ENCODE measurements at regions not wholly inside any gene's neighbourhood (a gene's known extent, or its start where the extent isn't known, plus 50 kb on each side); places are given as distances from the start of the nearest gene placed in this dataset.

DNA sequence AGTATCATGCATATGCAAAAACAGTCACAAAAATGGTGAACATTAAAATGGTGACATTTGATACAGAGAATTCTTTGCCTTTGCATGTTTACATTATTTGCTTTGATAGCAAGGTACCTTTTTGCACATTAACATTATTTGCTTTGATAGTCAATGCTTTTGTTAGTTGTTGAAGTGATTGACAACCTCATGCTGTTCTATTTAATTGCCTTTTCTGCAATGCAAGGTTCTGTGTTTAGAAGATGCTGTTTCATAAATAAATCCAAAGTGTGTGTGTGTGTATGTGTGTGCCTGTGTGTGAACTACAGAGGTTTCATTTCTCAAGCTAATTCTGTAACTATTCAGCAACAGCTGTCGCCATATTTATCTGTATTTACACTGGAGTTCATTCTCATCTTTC is 668.7 kb downstream of the NR2F1-AS1 start:
- no peak for DNase-seq

- DNase-seq: no peak
Observed at GRCh38 chr5:92911851-92912250, 669.2 kb downstream of the NR2F1-AS1 start.

DNA sequence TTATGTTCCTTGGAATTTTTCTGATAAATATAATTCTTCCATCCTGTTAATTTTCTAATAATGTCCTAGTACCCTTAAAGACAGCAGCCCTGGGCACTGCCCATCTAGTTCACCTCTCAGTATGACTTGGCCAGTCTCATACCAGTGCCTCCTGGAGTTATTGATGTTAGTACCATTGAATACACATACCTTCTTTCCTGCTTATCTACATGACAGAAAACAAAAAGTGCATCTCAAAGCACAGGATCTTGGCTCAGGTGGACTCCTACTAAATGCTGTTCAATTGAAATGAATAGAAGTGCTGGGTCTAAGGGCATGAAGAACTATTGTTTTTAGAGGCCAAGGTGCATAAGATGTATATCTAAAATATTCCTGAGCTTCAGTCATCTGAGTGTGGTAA is 669.7 kb downstream of the NR2F1-AS1 start:
- no peak for DNase-seq

- DNase-seq: no peak
Observed at GRCh38 chr5:92909602-92909962, 671.4 kb downstream of the NR2F1-AS1 start.

DNA sequence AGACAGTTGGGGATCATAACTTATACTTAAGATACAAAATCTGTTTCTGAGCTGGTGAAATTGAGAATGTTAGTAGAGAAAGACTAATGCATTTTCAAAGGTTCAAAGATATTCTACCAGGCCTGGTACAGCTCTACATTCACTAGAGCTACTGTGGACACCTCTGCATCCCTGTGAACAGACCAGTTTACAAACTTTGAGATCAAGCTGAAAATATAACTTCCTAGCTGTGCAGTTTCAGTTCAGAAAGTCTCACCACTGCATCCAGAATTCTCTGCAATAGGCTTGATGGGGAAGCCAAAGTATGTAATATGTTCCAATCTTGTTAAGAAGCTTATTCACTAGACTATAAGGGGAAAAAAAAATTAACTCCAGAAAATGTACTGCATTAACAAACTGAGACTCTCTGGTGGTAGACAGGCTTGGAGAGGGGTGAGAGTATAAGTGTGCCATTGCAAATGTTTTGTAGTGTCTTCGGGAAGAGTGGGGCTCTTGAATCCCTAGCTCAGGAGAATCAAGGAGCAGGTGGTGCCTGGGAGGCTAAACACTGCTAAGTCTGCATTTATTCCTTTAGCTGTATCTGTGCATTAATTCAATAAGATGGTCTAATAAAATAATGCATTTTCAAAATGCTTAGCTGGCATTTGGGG is 671.9 kb downstream of the NR2F1-AS1 start:
- no peak for DNase-seq

GRCh38 chr5:92907938-92908606 is 672.9 kb downstream of the NR2F1-AS1 start:
- no peak for DNase-seq

DNA sequence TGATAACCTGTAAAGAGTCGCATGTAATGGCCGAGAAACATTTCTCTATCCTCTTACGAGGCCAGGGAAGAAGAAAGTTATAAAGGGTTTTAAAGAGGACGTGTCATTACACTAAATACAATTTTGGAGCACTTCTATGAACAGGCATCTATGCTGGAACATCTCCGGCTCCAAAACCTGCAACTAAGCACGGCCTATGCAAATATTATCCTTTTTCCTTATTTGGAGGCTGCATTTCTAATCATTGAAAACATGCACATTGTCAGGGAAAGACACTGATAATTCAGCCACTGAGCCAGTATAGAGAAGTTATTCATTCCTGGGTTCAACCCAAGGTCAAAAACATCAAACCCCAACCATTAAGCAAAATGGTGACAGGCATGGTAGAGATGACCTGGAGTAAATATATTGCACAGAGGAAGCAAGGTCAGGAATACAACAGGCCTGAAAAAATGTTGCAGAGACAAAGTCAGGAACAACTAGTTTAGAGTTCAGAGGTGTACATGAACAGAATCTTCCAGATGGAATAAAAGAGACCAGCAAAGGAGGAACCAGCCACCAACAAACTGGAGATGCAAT is 674.1 kb downstream of the NR2F1-AS1 start:
- DNase-seq: no peak

DNA sequence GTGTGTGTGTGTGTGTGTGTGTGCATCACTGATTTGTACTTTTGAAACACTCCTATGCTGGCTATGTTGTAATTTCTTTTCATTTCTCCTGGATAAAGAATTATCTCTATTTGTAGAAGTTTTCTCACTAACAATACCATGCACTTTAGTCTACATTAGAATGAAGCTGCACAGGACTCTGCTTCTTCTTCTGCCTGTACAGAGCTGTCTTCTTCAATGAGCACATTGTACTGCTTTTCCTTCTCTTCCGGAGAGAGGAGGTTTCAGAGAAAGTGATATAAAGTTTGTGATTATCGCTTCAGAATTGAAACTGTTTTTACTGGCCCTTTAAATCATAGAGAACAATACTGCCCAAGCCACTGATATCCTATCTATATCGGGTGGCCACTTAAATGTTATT is 677.0 kb downstream of the NR2F1-AS1 start:
- no peak for DNase-seq

GRCh38 chr5:92899611-92900010 is 681.4 kb downstream of the NR2F1-AS1 start:
- no peak for DNase-seq

- DNase-seq: no peak
Observed at GRCh38 chr5:92896722-92897121, 684.3 kb downstream of the NR2F1-AS1 start.

DNA sequence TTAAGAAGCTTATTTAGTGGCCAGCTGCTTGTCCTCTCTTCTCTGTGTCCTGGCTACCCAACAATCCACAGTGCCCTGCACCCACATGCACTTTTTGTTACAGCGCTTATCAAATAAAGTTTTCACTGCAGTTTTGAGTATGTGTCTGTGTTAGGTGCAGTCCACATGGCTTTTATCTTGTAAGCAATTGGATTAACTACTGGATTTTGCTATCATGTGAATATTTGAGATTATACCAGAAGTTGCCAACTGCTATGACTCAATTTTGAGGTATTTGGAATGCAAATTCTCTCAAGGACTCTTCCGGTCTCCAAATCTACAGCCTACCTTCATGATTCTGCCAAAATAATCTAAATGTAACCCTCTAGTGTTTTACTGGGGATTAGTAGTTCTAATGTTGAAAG is 690.2 kb downstream of the NR2F1-AS1 start:
- no peak for DNase-seq

GRCh38 chr5:92889140-92889539 is 691.9 kb downstream of the NR2F1-AS1 start:
- DNase-seq: no peak

GRCh38 chr5:92887254-92887653 is 693.8 kb downstream of the NR2F1-AS1 start:
- DNase-seq: no peak

- DNase-seq: no peak
Observed at GRCh38 chr5:92886751-92887150, 694.3 kb downstream of the NR2F1-AS1 start.

- no peak for DNase-seq
Observed at GRCh38 chr5:92885950-92886349, 695.1 kb downstream of the NR2F1-AS1 start.

- no peak for DNase-seq
Observed at GRCh38 chr5:92884469-92884868, 696.5 kb downstream of the NR2F1-AS1 start.

- no peak for DNase-seq
Observed at GRCh38 chr5:92879806-92880543, 701.0 kb downstream of the NR2F1-AS1 start.

GRCh38 chr5:92874790-92875189 is 706.2 kb downstream of the NR2F1-AS1 start:
- DNase-seq: no peak

- no peak for DNase-seq
Observed at GRCh38 chr5:92868442-92868841, 712.6 kb downstream of the NR2F1-AS1 start.

DNA sequence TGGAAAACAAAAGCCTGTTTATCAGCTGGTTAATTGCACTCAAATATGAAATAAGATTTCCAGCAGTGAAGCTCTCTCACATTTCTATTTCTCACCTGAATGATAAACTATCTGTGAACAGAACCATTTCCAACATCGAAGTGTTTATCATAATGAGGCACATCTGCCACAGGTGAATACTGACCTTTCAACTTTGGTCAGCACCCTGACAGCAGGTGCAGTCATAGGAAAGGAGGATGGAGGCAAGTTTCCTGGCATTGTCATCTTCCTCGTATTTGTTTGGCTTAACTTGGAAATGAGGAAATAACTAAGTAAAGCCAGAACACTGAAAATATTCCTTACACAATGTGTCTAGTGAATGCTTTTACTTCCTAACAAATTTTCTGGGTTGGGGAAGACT is 716.4 kb downstream of the NR2F1-AS1 start:
- no peak for DNase-seq

GRCh38 chr5:92863666-92864065 is 717.4 kb downstream of the NR2F1-AS1 start:
- no peak for DNase-seq

- no peak for DNase-seq
Observed at GRCh38 chr5:92861531-92862285, 719.3 kb downstream of the NR2F1-AS1 start.

GRCh38 chr5:92860061-92860460 is 721.0 kb downstream of the NR2F1-AS1 start:
- DNase-seq: no peak
